Gastroesophageal sphincter (tissue), 3 donors: ENCODE measurements at regions not wholly inside any gene's neighbourhood (a gene's known extent, or its start where the extent isn't known, plus 50 kb on each side); places are given as distances from the start of the nearest gene placed in this dataset.

ENCODE experiments used
- CTCF ChIP-seq, 4 experiments: fragments of 200-600 bp in 2 of 4; fragments of 450-650 bp in 2 of 4; sonication (generic) in 1 of 4; IDR thresholded peaks; one replicate each; pipeline ENCODE4 v1.5.1; 2017 to 2019; ENCODE audit warnings: antibody characterized with exemption in 4 of 4, mild to moderate bottlenecking in 2 of 4, moderate library complexity in 2 of 4
- EP300 ChIP-seq: sonication (generic); formaldehyde crosslinking; IDR thresholded peaks from one replicate; pipeline ENCODE4 v1.6.1; 2017; ENCODE audit warnings: antibody characterized with exemption, mild to moderate bottlenecking
- POLR2A ChIP-seq, 2 donors: fragments of 450-650 bp; IDR thresholded peaks; one replicate each; pipeline ENCODE4 v1.6.1; 2017; ENCODE audit warnings: antibody characterized with exemption in 2 of 2, mild to moderate bottlenecking in 2 of 2, moderate library complexity in 1 of 2
- POLR2AphosphoS5 ChIP-seq: sonication (generic); formaldehyde crosslinking; IDR thresholded peaks from one replicate; pipeline ENCODE4 v1.6.1; 2017; ENCODE audit warnings: antibody characterized with exemption

GRCh38 chr16:87200637-87201036 is 116.6 kb downstream of the C16orf95 start:
- TF ChIP-seq CTCF (IDR thresholded peaks at IDR 0.05) (no peak), POLR2AphosphoS5 (no peak), POLR2A (IDR thresholded peaks at IDR 0.05) (no peak), EP300 (no peak)
